A673 (cell line): ENCODE measurements at regions not wholly inside any gene's neighbourhood (a gene's known extent, or its start where the extent isn't known, plus 50 kb on each side); places are given as distances from the start of the nearest gene placed in this dataset.

Experiments used
- BruUV-seq: library from RNA; stranded (reverse); fragments of 400-500 nt; replicated peaks from 2 replicates; lab custom pipeline; 2021; lab: Mats Ljungman, UMichigan
- CTCF ChIA-PET: fragments of 300-600 bp; sonication (Branson Sonifier 250); formaldehyde crosslinking; loops from one replicate; lab custom pipeline; 2022; ENCODE audit warnings: antibody characterized with exemption; lab: Charles Lee
- POLR2A ChIA-PET: fragments of 300-600 bp; sonication (Branson Sonifier 250); formaldehyde crosslinking; loops from one replicate; lab custom pipeline; 2022; ENCODE audit warnings: antibody characterized with exemption; ENCODE audit not compliant: low non-redundant PET; lab: Charles Lee
- DNase-seq: peaks from one replicate; pipeline ENCODE4 v3.0.0-alpha.2; 2015; ENCODE audit warnings: low spot score
- H3K27ac ChIP-seq: fragments of 200-600 bp; sonication (generic); 2 replicates; pipeline ENCODE4 v1.5.1; 2016; ENCODE audit warnings: mixed run types, low read depth, mild to moderate bottlenecking, mixed read lengths, antibody characterized with exemption, low read length; ENCODE audit not compliant: poor library complexity, severe bottlenecking
- H3K27me3 ChIP-seq: fragments of 200-600 bp; sonication (generic); replicated peaks from 2 replicates; pipeline ENCODE4 v1.6.1; 2017; ENCODE audit warnings: mixed run types, low read depth, mild to moderate bottlenecking, mixed read lengths, antibody characterized with exemption, low read length; ENCODE audit not compliant: insufficient read depth, poor library complexity
- H3K36me3 ChIP-seq: fragments of 200-600 bp; sonication (generic); 2 replicates; pipeline ENCODE4 v1.6.1; 2016; ENCODE audit warnings: mixed run types, mild to moderate bottlenecking, mixed read lengths, antibody characterized with exemption, low read length; ENCODE audit not compliant: insufficient read depth, poor library complexity, severe bottlenecking
- H3K4me1 ChIP-seq: fragments of 200-600 bp; sonication (generic); 2 replicates; pipeline ENCODE4 v1.6.1; 2017; ENCODE audit warnings: mixed run types, mild to moderate bottlenecking, mixed read lengths, antibody characterized with exemption, low read length; ENCODE audit not compliant: insufficient read depth, poor library complexity, severe bottlenecking
- H3K4me3 ChIP-seq: fragments of 200-600 bp; sonication (generic); 2 replicates; pipeline ENCODE4 v1.5.1; 2016; ENCODE audit warnings: low read depth, mixed run types, mild to moderate bottlenecking, mixed read lengths, low read length; ENCODE audit not compliant: poor library complexity, severe bottlenecking
- H3K9me3 ChIP-seq: fragments of 200-600 bp; sonication (generic); 2 replicates; pipeline ENCODE4 v1.6.1; 2016; ENCODE audit warnings: mixed run types, low read depth, mild to moderate bottlenecking, mixed read lengths, antibody characterized with exemption, low read length; ENCODE audit not compliant: poor library complexity, severe bottlenecking
- EZH2 ChIP-seq: fragments of 200-600 bp; sonication (generic); IDR thresholded peaks from 2 replicates; pipeline ENCODE4 v1.6.1; 2017; ENCODE audit warnings: borderline replicate concordance, low read depth, mild to moderate bottlenecking, mixed read lengths, antibody characterized with exemption, low read length; ENCODE audit not compliant: poor library complexity, severe bottlenecking
- intact Hi-C: fragments of 100-400 bp; cut with micrococcal nuclease; formaldehyde crosslinking; loops from one replicate; pipeline ENCODE4 v1.10.0; 2022; ENCODE audit not compliant: unreplicated experiment
- TF ChIP-seq, protein P1 (sequence below): fragments of 300-800, 200-600 bp; sonication (generic); conservative IDR thresholded peaks from 2 replicates; pipeline ENCODE4 v1.5.1; 2017; ENCODE audit warnings: low read depth, mild to moderate bottlenecking, antibody characterized with exemption, low read length, moderate library complexity, mixed read lengths

DNA sequence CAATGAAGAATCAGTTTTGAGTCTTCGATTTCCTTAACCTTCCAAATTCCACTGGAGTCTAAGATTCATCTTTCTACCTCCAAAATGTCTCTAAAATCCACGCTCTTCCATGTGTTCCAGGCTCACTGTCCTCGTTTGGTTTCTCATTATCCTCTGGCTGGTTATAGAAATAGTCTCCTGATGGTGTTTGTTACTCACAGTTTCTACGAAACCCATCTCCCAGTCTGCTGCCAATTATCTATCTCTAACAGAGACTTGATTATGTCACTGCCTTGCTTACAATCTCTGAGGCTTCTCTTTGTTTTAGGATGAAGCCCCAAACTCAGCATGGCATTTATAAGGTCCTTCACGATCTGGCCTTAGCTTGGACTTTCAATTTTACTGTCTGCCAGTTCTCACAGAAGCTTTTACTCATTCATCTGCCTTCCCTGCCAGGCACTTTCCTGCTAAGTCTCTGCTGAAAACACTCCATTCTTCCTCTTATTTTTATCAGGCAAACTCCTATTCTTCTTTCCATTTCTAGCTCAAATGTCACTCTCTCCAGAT lies 339.6 kb upstream of the SGCD start:
- Histone ChIP-seq H3K9me3 (no peaks in the 10 kb centered on the region), H3K27ac (no peak overlapping the region), H3K27me3 (no peaks in the 10 kb centered on the region), H3K4me1 (no peaks in the 10 kb centered on the region), H3K36me3 (no peaks in the 10 kb centered on the region), H3K4me3 (no peak overlapping the region)
- ChIA-PET CTCF (no interaction called here), POLR2A (no interaction called here)
- TF ChIP-seq, protein P1, sequence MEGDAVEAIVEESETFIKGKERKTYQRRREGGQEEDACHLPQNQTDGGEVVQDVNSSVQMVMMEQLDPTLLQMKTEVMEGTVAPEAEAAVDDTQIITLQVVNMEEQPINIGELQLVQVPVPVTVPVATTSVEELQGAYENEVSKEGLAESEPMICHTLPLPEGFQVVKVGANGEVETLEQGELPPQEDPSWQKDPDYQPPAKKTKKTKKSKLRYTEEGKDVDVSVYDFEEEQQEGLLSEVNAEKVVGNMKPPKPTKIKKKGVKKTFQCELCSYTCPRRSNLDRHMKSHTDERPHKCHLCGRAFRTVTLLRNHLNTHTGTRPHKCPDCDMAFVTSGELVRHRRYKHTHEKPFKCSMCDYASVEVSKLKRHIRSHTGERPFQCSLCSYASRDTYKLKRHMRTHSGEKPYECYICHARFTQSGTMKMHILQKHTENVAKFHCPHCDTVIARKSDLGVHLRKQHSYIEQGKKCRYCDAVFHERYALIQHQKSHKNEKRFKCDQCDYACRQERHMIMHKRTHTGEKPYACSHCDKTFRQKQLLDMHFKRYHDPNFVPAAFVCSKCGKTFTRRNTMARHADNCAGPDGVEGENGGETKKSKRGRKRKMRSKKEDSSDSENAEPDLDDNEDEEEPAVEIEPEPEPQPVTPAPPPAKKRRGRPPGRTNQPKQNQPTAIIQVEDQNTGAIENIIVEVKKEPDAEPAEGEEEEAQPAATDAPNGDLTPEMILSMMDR, result no peak
- no peak for TF ChIP-seq EZH2
- no TSS peak for BruUV-seq
- DNase-seq, result no peak
- intact Hi-C loops, result no loop called here

DNA sequence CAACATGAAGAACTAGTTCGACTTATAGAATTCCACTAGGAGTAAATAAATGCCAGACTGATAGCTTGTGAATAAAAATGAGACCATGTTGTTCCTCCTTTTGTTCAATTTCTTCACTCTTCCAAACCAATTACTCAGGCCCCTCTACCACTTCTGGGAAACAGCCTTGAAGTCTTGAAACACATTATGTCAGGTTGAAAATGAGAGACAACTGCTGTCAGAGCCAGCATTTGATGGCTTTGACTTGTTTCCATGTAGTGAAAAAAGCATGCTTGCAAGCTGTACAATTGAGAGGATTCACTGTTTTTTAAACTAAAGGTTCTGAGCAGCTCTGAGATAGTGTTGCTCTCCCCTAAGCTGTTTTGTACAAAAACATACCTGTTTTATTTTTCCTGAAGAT lies 337.1 kb upstream of the SGCD start:
- Histone ChIP-seq H3K27ac (no peak overlapping the region), H3K36me3 (no peaks in the 10 kb centered on the region), H3K4me1 (no peaks in the 10 kb centered on the region), H3K4me3 (no peak overlapping the region), H3K9me3 (no peaks in the 10 kb centered on the region), H3K27me3 (no peaks in the 10 kb centered on the region)
- BruUV-seq, result no TSS peak
- CTCF ChIA-PET, result no interaction called here
- POLR2A ChIA-PET, result no interaction called here
- intact Hi-C loops, result no loop called here
- TF ChIP-seq EZH2, result no peak
- TF ChIP-seq, protein P1, result no peak
- no peak for DNase-seq

DNA sequence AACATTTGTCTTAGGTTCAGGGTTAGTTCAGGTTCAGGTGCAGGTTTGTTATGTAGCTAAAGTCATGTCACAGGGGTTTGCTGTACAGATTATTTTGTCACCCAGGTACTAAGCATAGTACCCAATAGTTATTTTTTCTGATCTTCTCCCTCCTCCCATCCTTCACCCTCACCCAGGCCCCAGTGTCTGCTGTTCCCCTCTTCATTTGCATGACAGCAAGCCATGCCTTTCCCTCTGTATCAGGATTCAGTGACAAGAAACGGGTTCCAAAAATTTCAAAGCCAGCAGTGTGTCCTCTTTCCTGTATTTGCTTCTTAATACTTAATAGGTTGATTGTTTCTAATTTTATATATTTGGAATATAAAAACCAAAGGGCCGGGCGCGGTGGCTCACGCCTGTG lies 330.8 kb upstream of the SGCD start:
- intact Hi-C loops, result no loop called here
- Histone ChIP-seq H3K4me1 (no peaks in the 10 kb centered on the region), H3K4me3 (no peak overlapping the region), H3K36me3 (no peaks in the 10 kb centered on the region), H3K9me3 (no peaks in the 10 kb centered on the region), H3K27me3 (no peaks in the 10 kb centered on the region), H3K27ac (no peak overlapping the region)
- DNase-seq, result no peak
- ChIA-PET CTCF (no interaction called here), POLR2A (no interaction called here)
- TF ChIP-seq, protein P1, result no peak
- BruUV-seq, result no TSS peak
